Suppressor macrophage (primary cell): ENCODE measurements at regions not wholly inside any gene's neighbourhood (a gene's known extent, or its start where the extent isn't known, plus 50 kb on each side); places are given as distances from the start of the nearest gene placed in this dataset.
"Not testable (repeated sequence)": the region's sequence is repeated elsewhere in the genome, so short reads cannot be mapped to it uniquely, and the experiment has no call there.

Experiments used
- DNase-seq, 4 experiments: peaks; one replicate each; pipeline ENCODE4 v3.0.0-alpha.2; 2020 to 2022

DNA sequence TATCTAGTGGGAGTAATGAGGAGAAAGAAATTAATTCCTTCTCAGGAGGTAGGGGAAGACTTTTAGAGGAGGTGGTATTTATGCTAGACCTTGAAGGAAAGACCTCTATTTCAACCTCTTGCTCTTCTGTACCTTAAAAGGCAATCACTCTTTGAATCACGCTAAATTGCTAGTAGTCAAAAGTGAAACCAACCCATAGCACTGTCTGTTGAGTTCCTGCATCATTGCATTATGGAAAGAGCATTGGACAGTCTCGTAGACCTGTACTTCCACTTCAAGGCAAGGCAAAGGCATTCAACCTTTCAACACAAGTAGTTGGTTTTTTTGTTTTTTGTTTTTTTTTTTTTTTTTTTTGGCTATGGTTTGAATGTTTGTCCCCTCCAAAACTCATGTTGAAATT lies 770.4 kb downstream of the ETS1 start:
- DNase-seq, result no peak

DNA sequence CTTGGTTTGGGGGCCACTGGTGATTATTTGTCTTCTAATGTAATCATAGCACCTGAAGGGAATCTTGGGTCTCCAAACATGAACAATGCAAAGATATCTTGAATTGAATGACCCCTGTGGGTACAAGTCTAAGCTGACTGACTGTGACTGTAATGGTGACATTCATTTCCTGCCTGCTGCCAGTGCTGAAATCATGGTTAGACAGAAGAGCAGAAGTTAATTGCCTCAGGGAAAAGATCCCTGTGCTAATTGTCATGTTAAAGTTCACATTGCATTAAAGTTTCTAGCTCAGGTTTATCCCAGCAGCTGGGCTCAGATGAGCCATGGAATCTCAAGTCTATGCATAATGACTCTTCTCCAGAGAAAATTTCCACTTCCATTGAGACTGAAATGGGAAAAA lies 772.0 kb downstream of the ETS1 start:
- no peak for DNase-seq

DNA sequence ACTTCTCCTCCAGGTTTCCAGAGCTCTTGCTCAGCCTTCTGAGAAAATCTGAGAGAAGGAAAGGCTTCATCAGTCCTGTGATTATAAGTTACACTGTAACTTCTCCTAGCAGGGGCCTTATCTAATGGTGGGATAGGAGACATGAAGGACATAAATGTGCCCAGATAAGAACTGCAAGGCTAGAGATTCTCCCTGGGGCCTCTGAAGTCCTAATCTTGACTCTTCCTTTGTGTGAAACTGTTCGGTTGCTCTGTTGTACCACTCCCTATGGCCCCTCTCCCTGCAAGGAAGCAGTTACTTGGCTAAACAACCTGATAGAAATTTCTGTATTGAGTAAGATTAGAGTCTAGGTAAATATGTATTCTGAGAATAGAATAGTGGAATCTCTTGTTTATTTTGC lies 780.9 kb downstream of the ETS1 start:
- DNase-seq, result no peak

DNA sequence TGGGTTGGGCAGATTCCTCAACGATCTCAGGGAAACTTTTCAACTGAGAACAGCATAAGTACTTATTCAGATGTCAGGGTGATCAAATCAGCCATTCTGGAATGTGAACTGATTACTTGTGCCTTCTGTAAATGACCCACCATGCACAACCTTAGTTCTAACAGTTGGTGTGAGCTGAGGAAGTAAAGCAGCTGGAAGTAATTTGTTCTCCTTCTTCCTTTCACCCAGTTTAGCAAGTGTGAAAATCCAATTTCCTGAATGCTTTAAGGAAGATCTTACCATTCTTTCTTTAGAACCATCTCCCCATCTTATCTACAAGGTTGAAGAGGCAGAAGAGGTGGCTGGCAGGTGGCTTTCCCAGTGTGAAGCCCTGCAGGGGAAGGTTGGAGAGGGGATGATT lies 781.6 kb downstream of the ETS1 start:
- DNase-seq, result no peak

DNA sequence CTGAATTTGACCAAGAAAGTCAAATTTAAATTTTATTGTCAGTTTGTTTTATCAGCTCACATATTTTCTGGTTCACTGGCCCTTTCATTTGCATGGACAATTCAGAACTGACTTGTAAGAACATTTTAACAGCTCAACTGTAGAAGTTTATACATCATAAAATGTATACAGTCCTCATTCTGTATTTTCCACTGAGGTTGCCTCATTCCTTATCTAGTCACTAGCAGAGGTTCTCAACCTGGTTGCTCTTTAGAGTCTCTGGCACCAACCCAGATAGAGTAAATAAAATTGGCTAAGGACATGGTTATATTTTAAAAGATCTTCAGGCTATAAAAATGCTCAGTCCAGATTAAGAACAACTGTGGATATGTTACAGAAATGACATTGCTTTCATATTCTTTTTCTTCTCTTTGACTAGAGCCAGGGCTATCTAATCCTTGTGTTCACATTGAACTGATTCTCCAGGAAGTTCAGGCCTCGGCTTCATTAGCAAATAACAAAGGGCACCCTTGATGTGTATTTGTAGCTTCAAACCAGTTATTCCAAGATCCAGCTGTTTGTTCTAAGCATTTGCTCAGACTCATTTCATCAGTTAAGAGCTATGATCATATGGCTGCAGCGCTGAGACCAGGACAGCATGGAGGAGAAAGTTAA lies 782.5 kb downstream of the ETS1 start:
- no peak for DNase-seq

DNA sequence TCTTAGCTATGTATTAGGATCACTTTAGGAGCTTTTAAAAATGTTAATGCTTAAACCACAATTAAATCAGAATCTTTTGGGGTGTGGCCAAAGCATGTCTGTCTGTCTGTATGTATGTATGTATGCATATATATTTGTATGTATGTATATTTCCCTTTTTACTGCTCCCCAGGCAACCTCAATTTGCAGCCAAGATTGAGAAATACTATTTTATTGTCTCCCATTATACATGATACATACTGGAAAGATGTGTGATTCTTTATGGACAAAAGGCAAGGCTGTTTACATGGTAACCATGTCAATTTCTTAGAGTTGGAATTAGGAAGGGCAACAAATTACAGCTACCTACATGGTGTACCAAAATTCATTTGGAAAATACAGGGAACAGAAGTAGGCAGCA lies 783.6 kb downstream of the ETS1 start:
- no peak for DNase-seq

DNA sequence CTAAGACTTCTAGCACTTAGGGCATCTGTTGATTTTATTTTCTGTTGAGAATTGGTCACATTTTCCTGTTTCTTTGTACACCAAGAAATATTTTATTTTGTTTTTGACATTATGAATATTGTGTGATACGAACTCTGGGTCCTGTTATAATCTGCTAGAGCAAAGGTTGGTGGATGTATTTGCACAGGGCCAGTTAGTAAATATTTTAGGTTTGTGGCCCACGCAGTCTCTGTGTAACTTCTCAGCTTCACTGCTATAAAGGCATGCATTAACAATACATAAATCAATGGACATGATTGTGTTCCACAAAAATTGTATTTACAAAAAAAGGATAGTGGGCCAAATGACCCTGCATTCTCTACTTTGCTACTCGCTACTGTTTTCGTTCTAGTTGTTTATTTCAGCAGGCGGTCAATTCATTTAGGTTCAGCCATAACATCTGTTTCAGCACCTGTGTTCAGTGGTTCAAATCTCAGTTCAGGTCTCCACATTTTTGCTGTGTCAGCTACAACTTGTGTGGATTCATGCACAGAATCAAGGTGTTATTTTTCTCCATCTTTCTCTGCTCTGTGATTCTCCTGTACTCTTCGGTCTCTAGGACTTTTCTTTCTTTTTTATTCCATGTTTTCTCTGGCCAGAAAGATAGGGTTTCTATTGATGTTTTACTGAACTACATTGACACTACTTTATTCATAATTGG lies 786.2 kb downstream of the ETS1 start:
- DNase-seq, result no peak

DNA sequence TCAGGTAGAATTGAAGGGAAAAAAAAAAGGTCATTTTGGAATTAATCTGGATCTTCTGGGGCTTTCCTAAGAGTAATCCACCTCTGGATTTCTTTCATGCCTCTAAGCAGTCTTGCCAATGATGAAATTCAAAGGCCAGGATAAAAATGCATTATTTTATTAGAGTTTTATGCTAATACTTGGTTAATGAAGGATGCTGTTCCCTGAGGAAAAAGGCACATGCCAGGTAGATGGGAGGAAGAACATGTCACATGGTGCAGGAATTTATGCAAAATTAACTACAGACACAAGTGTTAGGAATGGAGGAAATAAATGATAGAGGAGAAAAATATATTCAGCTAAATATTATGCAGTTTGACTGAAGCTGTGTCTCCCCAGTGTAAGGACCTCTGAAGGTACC lies 792.0 kb downstream of the ETS1 start:
- DNase-seq, result no peak

DNA sequence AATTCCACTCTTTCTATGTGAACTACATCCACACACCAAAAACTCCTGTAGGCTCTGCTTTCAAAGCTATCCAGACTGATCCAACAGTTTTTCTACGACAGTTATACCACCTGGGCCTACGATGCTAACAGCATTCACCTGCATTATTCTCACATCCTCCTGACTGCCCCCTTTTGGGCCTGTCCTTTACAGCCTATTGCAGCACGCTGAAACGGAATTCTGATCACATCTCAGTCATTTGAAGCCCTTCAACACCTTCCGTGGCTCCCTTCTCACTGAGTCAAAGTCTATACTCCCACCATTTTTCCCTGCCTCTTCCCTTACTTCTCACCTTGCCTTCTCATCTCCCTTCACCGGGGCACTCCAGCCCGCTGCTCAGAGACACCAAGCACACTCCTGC lies 791.3 kb upstream of the KIRREL3 start:
- DNase-seq, result no peak

DNA sequence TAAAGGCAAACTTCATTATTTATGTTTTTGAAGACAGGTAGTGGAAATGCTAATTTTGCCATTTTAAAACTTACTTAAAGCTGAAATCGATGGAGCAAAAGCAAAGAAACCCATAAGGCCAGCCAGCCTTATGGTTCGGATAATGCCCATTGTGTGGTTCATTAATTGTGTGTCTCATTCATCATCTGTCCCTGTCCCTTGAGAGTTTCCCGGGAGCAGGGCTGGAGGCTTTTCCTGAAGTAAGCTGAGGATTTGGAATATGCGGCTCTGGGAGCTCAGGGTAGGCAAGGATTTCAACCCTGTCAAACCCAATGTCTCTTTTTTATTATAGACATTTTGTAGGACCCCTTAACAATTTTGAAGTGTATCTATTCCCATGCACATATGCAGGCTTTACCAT lies 790.0 kb upstream of the KIRREL3 start:
- DNase-seq, result no peak

DNA sequence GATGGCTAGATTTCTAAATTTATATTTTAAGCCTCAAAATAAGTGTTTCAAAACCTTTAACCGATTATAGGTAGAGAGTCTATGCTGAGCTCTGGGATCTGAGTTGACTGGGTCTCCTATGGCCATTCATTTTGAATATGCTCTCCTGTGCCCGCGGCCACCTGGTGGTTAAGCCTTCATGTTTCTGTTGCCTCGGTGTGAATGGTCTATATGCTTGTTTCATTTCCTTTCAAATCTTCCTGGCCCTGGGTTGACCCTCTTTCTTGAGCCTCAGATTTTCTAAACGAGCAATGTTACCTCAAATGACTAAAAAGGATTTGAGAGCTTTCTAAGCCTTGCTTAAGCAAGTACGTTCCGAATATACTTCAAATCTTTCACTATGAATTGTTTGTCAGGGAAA lies 789.4 kb upstream of the KIRREL3 start:
- no peak for DNase-seq

DNA sequence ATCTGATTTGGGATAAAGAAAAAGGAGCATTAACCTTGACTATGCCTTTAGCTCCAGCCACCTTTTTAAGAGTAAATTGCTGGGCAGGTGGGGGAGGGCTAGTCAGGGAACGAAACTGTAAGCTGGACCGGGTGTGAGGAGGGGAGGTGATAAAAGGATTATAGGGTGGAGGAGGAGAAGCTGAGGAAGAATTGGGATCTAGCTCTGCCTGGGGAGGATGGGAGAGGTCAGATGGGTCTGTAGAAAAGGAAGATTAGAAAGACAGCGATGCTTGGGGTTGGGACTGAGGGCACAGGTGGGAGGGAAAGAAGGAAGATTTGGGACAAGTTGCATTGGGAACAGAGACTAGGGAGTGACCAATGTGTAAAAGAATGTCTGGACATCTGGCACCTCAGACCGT lies 772.4 kb upstream of the KIRREL3 start:
- DNase-seq, result not testable (repeated sequence)

DNA sequence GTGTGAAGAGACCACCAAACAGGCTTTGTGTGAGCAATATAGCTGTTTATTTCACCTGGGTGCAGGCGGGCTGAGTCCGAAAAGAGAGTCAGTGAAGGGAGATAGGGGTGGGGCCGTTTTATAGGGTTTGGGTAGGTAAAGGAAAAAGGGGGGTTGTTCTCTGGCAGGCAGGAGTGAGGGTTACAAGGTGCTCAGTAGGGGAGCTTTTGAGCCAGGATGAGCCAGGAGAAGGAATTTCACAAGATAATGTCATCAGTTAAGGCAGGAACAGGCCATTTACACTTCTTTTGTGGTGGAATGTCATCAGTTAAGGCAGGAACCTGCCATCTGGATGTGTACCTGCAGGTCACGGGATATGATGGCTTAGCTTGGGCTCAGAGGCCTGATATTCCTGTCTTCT lies 768.4 kb upstream of the KIRREL3 start:
- not testable (repeated sequence) for DNase-seq

DNA sequence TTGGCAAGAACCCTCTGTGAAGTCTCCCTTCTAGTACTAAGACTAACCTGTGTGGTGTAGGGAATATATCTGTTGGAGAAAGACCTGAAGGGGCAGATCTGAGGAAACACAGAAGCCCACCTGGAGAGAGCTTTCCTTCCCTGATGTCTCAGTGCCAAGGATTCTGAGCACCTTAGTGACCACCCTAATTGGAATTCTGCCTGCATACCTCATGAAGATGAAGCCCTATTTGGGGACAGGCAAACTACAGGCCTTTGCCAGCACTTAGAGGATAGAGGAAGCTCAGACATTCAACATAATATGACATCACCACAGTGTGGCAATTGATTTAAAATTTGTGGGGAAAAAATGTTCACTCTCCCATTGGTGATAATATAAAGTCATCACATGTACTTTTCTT lies 766.2 kb upstream of the KIRREL3 start:
- DNase-seq, result no peak

DNA sequence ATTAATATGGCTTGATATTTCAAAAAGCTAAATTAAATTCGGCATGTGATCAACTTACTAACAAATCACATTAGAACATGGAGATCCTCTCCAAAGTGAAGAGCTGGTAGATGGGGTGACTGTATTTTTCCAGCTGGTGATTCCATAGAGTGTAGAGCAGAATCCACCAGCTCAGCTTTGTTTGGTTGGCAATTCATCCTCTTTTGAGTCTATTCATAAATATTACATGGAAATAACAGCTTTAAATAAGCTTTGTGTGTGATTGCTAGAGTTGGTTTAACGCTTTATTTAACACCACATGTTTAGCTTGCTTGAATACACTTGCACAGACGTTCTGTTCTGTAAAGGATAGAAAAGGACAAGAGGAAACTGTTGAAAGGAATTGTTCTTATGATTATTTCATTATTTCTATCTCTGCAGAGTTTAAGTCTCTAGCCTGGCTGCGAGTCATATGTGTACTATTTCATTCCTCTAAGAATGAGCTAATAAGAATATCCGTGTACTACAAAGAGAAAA lies 738.3 kb upstream of the KIRREL3 start:
- DNase-seq, result no peak

DNA sequence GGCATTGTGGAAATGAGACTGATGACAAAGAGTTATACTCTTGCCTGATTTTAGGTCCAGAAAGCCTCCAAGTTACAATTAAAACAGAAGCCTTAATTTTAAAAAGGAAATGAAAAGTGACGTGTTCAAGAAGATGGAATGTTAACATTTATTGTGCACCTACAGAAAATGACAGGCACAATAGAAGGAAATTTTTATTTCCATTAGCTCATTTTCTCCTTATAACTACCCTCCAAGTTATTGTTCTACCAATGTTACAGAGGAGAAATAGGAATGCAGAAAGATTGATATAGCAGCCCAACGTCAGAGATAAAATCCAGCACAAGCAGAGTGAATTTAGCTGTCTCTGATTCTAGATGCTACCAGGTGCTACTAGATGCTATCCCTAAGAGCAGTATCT lies 736.9 kb upstream of the KIRREL3 start:
- no peak for DNase-seq

DNA sequence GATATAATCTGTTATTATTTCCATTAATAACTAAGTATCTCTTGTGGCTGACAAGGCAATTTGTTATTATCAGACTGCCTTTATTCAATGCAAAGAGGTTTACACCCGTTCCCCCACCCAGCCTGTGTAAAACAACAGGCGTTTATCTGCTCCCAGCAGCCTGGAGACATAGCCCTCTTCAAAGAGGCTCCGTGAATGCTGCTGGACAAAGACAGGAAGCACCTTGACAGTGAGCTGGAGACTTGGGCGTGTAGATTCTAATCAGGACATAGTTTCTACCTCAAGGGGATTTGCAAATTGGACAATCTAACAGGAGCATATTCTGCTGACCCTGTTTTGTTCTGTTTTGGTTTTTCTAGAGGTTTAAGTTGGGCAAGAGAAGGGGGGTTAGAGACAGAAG lies 733.0 kb upstream of the KIRREL3 start:
- DNase-seq, result no peak

DNA sequence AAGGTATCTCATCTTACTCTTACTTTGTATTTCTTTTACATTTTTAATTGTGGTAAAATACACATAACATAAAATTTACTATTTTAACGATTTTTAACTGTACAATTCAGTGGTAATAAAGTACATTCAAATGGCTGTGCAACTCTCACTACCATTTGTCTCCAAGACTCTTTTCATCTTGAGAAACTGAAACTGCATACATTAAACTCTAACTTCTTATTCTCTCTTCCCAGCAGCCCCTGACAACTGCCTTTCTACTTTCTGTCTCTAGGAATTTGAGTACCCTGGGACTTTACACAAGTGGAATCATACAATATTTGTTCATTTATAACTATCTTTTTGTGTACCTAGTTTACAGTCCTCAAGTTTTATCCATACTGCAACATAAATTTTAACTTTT lies 725.8 kb upstream of the KIRREL3 start:
- no peak for DNase-seq

DNA sequence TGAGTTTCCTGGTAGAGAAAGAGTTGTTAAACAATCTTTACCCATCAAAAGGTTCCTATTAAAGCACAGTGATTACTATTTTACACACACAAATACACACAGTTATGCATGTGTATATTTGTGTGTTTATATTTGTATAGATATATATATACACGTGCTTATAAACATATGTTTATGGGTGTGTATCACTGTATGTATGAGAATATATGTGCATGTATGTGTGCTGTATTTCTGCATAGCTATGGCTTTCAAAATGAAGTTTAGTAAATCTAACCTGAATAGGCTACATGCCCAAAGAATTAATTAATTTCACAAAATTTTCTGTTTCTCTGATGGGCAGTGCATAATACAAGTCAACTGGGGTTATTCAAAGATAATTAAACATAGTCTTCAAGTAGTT lies 723.1 kb upstream of the KIRREL3 start:
- no peak for DNase-seq

DNA sequence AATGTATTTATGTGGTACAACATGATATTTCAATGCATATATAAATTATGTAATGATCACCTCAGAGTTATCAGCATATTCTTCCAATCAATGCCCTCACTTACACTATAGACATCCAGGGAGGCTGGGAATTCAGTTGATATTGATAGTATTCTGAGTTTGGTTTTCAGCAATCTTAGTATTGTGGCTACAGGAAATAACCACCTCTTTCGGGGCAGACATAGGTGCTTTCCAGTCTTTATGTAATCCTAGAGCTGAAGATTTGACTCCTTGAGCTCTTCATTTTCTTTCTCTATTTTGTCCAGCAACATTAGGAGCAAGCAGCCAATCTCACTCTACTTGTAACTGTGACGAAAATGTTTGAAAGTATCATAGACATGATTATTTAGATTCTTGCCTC lies 712.7 kb upstream of the KIRREL3 start:
- no peak for DNase-seq

DNA sequence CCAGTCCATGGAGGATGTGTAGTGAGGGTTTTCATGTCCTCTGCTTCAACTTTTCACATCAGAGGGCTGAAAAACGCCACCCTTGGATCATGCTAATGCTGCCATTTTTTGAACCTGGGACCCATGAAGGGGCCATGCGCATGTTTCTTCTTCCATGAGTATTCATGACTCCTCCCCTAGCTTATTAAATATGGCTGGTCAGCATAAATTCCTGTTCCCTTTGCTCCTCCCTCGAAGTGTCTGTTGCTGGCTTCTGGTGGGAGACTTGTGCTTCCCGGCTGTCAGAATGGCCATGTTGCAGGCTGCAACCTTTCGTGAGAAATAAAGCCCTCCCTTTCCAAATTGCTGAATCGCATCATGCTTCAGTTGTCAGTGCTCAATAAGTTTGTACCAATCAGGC lies 711.2 kb upstream of the KIRREL3 start:
- DNase-seq, result no peak

DNA sequence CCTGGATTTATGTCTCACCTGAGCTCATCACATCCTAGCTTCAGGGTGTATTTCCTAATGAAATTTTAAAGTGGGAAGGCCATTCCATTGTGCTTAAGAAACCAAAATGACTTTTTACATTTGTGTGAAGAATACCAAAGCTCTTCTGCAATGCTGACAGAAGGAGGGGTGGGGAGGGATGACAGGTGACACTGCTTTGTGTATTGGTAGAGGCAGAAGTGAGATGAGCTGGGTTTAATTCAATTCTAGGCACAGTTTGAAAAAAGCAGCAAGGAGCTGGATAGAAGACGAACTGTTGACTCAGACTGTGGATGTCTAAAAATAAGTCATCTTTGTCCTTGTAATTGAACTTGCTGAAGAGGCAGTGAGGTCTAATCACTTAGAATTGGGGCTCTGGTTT lies 710.3 kb upstream of the KIRREL3 start:
- no peak for DNase-seq

DNA sequence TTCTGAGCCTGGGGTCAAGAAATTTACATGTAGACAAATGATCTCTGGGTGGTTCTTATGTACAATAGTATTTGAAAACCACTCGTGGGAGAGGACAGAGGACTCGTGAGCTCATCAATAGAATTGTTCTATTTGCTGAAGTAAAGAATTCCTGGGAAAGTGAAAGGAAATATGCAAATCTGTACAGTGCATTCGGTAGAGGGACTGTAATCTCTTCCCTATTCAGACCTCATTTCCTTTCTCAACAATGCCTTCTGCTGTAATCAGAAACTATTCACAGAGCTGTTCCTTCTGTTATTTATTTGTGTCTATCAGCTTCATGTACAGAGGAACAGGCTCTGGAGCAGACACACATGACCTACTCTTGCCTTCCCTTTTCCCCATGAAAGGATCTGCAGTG lies 709.4 kb upstream of the KIRREL3 start:
- no peak for DNase-seq

DNA sequence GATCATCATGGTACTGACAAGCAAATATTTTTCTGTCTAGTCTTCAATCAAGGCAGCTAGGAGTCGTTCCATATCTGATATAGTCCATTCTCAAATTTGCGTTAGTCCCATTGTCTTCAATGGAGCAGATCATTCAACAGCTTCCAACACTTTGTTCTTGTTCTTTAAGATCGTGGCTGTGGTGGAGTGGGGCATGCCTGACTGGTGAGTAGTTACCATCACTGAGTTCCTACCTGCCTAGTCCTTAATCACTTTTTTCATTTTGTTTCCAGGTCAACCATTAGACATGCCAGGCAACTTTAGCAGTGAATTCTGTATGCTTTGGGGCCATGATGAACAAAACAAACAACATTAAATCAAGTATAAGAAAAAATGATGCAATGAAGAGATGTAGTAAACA lies 693.1 kb upstream of the KIRREL3 start:
- DNase-seq, result no peak

DNA sequence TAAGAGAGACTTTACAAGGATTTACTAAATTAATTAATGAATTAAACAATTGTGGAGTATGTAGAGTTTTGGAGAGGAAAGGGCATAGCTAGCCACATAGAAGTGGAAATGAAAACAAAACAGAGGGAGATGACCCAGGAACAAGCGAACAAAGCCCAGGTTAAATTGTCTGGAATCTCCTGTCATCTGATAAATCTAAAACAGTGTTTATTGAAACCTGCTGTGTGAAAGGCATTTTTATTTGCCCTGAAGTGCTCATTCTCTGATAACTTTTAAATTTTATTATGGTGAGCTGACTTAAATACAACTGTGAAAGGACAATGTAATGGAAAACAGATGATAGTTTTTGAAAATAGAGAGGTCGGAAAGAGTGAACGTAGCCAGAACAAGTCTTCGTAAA lies 682.8 kb upstream of the KIRREL3 start:
- DNase-seq, result no peak
